D341Med (cell line): ENCODE measurements at regions not wholly inside any gene's neighbourhood (a gene's known extent, or its start where the extent isn't known, plus 50 kb on each side); places are given as distances from the start of the nearest gene placed in this dataset.
A peak's percentile ranks its signal among the peaks of the same experiment; 100 is the strongest.

Source experiments
- DNase-seq: peaks from one replicate; pipeline ENCODE4 v3.0.0; 2012; ENCODE audit warnings: low spot score

DNA sequence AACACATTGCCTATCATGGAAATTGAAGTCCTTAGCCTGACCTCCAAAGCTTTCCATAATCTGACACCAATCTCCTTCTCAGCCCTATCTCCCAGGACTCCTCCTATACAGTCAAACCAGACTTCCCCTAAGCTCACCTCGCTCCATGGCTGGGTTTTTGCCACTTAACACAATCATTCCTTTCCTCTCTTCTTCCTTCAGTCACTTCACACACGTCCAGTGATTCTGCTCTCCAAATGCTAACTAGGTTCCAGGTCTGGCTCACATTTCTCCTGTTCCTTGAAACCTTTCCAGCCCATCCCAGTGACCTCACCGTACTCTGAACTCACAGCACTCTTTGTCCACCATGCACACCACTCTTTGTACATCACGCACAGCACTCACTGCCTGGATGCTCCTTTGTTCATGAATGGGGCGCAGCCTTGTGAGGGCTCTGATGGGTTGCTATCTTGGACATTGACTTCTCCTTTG, 98.4 kb downstream of the GLUL start:
- no peak for DNase-seq

- no peak for DNase-seq
These were observed 99.3 kb downstream of the GLUL start for GRCh38 chr1:182292193-182292741.

DNA sequence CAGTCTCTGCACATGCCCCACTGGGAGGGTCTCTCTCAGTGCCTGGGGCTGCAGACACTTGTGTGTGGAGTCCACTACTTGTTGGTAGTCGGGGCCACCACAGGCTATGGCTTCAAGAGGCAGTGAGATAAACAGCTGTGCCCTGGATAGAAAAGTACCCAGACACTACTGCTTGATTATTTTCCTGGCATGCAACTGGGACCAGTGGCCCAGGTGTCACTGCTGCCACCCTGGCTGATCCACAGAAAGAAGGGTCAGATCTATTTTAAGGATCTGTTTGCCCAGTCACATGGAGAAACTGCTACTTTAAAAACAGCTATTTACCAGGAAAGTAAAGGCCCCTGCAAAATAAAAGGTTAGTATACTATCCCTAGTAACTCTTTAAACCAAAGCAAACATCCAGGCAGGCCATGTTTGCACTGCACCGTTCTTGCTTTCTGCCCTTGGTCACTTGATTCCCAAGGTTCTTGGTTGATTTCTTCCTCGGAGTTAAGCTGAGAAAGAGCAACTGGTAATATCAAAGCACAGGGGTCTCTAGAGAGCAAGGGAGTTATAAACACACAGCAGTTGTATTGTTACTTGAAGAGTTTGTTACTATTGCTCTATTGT, 99.9 kb downstream of the GLUL start:
- no peak for DNase-seq

GRCh38 chr1:182288749-182289604, 102.6 kb downstream of the GLUL start:
- no peak for DNase-seq

GRCh38 chr1:182286761-182287160, 104.8 kb downstream of the GLUL start:
- DNase-seq = no peak

DNA sequence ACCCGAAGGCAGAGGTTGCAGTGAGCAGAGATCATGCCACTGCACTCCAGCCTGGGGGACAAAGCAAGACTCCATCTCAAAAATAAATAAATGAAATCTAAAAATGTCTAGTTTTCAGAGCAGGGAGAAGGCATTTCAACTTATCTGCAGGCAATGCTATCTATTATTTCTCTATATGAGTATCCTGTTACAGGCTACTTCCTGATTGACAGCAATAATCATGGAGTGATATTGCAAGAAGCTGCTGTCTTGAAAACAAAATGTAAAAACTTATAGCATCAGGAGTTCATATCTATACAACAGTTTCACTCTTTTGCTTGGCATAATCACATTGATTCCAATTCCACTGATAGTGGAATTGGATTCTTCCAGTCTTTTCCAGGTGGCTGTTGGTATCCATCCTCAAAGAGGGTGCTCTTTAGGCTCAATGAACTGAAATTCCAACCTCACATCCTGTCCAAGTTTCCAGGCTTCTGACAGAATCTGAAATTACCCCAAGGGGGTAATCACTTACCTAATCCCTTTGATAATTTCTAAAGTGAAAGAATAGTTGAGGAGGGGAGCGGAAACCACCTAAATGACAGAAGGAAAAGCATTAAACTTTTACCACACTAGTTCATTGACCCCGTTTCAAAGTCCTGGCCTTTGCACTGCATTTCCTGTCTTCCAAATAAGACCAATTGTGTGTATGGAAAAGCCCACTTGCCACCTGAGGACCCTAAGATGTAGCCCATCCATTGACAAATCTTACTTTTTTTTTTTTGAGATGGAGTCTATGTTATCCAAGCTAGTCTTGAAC, 107.6 kb downstream of the GLUL start:
- DNase-seq = no peak

DNA sequence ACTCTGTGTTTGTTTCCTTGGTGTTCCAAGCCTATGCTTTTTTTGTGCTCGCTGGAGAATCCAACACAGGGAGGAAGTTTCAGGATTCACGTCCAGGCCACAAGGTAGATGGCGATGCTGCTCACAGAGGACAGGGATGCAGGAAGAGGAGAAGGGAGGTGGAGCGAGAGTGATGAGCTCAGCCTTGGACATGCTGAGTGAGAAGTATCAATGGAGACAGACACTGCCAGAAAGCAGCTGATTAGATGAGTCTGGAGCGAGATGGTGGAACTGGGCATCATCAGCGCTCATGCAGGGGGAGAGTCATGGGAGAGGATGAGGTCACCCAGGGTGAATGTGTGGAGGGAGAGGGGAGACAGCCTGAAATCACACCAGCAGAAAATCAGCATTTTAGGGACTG, 110.0 kb downstream of the GLUL start:
- no peak for DNase-seq

- DNase-seq = no peak
These were observed 111.1 kb downstream of the GLUL start for GRCh38 chr1:182280504-182280900.

DNA sequence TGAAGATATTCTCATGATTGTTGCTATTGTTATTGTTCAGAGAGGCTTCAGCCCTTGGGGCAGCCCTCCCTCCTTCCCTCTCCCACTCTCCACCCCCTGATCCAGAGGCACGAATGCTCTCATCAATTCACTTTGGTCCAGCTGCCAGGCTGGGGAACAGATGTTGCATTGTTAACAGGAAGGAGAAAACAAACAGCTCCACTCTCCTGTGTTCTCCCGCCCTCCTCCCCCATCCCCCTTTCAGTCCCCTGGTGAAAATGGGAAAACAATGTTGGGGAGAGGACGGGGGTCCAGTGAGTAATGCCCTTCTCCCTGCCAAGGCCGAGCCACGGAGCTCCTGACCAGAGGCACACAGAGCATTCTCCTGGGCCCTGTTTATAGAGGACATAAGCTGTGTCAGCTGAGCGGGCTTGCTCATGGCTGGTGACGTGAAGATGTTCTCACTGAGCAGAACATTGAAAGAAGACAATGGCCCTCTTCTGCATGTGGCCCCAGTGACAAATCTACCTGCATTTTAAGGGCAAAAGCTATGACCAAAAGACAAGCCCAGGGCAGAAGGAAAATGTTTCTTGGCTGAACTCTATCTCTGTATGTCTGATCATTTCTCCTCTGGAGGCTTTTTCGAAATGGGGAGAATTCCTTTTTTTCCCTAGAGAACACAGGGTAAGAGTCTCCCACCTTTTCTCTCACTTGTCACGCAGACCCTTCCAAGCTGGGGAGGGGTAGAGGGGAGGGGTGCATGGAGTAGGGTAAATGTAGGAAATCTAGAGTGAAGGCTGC, 111.7 kb downstream of the GLUL start:
- peak; percentile 48 for DNase-seq

GRCh38 chr1:182279302-182279701, 112.3 kb downstream of the GLUL start:
- DNase-seq = no peak

DNA sequence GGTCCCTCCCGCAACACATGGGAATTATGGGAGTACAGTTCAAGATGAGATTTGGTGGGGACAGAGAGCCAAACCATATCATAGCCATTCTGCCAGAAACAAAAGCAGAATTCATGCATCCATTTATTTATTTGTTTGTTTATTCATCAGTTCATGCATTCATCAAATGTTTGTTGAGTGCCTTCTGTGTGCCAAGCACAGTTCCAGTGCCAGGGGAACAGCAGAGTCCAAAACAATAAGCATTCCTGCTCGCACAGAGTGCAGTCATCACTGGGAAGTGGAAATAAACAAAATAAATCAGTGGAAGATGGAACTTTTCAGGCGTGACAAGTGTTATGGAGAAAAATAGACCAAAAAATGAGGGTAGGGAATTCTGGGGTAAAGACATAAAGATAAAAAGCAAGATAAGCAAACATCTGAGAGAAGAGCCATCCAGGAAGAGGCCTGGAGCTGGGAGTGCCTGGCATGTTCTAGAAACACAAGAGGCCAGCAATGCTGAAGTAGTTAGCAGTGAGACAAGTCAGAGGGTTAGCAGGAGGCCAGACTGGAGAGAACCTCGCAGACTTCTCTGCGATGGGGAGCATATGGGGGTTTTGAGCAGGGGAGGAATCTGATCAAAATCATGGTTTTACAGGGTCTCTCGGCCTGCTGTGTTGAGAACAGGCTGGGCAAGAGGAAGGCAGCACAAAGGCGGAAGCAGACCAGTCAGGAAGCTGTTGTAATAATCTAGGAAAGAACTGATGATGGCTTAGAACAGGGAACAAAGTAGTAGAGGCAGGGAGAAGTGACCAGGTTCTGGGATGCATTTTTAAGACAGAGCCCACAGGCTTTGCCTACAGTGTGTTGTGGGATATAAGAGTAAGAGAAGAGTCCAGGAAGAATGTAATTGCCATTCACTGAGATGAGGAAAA, 113.2 kb downstream of the GLUL start:
- DNase-seq = no peak

DNA sequence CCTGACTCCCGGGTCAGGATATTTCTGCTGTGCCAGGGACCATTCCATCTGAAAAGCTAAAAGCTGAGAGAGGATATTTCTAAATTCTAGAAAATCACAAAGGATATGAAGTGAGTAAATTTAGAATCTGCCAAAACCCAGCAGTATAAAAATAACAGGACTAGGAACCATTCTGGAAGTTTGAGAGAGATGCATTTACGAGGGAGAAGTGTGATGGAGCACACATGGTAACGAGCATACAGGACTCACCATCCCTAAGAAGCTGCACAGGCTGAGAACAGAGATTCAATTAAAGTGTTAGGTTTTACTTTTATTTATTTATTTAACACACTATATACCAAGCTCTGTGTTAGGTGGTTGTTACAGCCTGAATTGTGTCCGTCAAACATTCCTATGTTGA, 116.3 kb downstream of the GLUL start:
- no peak for DNase-seq

DNA sequence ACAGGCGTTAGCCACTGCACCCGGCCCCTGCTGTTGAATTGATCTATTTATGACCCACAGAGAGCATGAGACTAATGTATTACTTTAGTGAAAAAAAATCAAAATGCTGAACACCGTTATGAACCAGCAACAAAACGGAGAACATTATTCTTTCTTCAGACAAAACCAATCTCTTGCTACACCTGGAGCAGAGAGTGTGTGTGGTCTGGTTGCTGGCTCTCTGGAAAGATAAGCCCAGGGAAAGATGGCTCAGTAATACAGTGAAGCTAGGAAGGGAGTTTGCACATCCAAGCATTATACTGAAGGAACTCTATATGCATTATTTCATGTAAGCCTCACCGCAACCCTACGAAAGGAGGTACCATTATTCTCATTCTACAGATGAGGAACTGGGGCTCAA, 117.0 kb downstream of the GLUL start:
- no peak for DNase-seq

DNA sequence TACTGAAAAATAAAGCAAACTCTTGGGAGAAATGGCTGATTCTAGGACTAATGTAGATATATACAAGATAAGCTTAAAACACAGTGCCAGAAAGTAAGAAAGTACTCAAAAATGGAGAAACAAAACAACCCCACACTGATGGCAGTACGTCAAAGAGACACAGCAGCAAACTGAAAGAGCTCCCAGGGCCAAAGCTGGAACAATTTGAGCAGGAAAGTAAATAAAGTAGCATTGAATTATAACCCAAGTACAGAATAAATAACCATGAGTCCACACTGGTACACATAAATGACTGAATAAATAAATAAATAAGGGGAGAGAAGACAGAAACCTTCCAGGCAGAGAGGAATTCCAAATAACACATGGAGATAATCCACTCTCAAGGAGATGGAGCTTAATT, 120.9 kb downstream of the GLUL start:
- no peak for DNase-seq

- DNase-seq = no peak
These were observed 122.5 kb downstream of the GLUL start for GRCh38 chr1:182269097-182269496.

- DNase-seq = no peak
These were observed 122.9 kb downstream of the GLUL start for GRCh38 chr1:182268669-182269068.

DNA sequence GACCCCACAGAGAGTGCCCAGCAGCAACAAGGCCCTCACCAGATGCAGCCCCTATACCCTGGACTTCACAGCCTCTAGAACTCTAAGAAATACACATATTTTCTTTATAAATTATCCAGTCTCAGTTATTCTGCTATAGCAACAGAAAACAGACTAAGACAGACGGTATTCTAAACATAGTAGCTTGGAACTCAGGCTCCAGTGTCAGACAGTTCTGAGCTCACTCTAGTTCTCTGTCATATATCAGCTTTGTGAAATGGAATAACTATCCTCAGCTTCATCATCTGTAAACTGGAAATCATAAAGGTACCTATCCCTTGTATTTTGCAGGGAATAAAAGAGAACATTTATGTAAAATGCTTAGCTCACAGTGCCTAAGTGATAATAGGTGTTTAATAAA, 127.4 kb downstream of the GLUL start:
- DNase-seq = no peak

DNA sequence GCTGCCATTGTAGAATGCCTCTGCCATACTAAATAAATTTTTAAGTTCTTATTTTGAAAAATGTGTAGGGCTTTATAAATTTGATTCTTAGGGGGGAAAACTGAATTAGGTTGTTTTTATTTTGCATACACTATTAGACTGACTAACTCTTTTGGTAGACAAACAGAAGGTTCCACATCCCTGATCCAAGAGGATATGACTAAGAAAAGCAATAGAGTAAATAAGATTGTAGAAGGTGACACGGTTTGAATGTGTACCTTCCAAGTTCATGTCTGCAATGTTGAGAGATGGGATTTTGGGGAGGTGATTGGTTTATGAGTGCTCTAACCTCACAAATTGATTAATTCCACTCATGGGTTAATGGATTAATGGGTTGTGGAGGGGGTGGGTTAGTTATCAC, 127.9 kb downstream of the GLUL start:
- no peak for DNase-seq

DNA sequence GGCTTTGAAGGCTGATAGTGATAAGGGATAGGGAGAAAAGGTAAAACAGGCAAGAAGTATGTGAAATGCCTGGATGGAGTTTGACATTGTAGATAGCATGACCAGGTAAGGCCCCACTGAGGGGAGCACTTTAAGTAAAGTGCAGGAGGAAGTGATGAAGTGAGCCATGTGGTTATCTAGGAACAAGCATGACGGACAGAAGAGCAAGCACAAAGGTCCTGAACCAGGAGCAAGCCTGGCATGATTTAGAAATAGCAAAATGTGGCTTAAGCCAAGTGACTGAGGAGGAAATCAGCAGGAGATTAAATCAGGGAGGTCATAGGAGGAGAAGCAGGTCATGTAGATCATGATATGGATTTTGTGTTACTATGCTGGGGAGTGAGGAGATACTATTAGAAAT, 129.2 kb downstream of the GLUL start:
- no peak for DNase-seq

- no peak for DNase-seq
These were observed 129.9 kb downstream of the GLUL start for GRCh38 chr1:182261655-182262054.

DNA sequence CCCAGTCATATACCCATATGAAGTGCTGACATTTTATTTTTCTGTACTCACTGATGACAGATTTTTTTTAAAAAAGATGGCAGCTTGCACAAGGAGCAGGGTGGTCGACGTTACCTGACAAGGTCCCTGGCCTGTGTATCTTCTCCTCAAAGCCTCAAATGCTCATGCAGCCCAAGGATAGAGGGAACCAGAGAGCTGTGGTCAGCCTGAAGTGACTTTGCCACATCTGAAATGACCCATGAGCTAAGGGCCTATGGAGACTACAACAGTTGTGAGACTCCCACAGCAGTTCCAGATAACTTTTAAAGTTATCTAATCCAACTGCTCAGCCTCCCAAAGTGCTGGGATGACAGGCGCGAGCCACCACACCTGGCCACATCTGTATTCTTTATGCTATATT, 131.1 kb downstream of the GLUL start:
- DNase-seq = no peak
